Activated CD4-positive, alpha-beta T cell treated with anti-CD3 and anti-CD28 coated beads, Interleukin-2, amount 10 ng/mL, durations not matched to agents 7 days and 5 days (primary cell): ENCODE measurements at regions not wholly inside any gene's neighbourhood (a gene's known extent, or its start where the extent isn't known, plus 50 kb on each side); places are given as distances from the start of the nearest gene placed in this dataset.
"Not testable (repeated sequence)": the region's sequence is repeated elsewhere in the genome, so short reads cannot be mapped to it uniquely, and the experiment has no call there.

Experiments used
- CTCF ChIA-PET: fragments of 350-600 bp; sonication (Branson Sonifier 250); formaldehyde crosslinking; loops from one replicate; lab custom pipeline; 2021; ENCODE audit warnings: antibody characterized with exemption; lab: Charles Lee
- POLR2A ChIA-PET: fragments of 350-600 bp; sonication (Branson Sonifier 250); formaldehyde crosslinking; loops from one replicate; lab custom pipeline; 2021; ENCODE audit warnings: antibody characterized with exemption; lab: Charles Lee
- DNase-seq: peaks from one replicate; pipeline ENCODE4 v3.0.0-alpha.2; 2020
- H3K27ac Mint-ChIP-seq: one replicate; pipeline ENCODE4 v1.8.0; 2021; ENCODE audit warnings: mild to moderate bottlenecking, moderate library complexity, mixed read lengths
- H3K27me3 Mint-ChIP-seq: one replicate; pipeline ENCODE4 v1.8.0; 2021; ENCODE audit warnings: mixed read lengths
- H3K36me3 Mint-ChIP-seq: one replicate; pipeline ENCODE4 v1.8.0; 2021; ENCODE audit warnings: low read depth, mixed read lengths
- H3K4me1 Mint-ChIP-seq: one replicate; pipeline ENCODE4 v1.8.0; 2021; ENCODE audit warnings: mixed read lengths
- H3K4me3 Mint-ChIP-seq: one replicate; pipeline ENCODE4 v1.8.0; 2021; ENCODE audit warnings: mild to moderate bottlenecking, moderate library complexity, mixed read lengths
- H3K9me3 Mint-ChIP-seq: one replicate; pipeline ENCODE4 v1.8.0; 2021; ENCODE audit warnings: mixed read lengths

DNA sequence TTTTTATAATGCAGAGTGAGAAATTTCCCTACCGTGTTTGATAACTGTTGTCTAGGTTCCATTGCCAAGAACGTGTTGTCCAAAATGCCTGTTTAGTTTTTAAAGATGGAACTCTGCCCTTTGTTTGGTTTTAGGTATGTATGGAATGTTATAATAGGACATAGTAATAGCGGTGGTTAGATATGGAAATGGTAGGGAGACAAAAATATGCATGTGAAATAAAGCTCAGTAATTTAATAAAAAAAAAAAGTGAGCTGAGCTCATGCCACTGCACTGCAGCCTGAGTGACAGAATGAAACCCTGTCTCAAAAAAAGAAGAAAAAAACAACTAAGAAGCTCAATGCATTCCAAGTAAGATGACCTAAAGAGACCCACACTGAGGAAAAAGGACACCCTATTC, 72.9 kb downstream of the ZNF783 start:
- no peak overlapping the region for H3K27ac Mint-ChIP-seq
- no peaks in the 10 kb centered on the region for H3K36me3 Mint-ChIP-seq
- no peak for DNase-seq
- ChIA-PET CTCF (no interaction called here), POLR2A (no interaction called here)
- H3K9me3 Mint-ChIP-seq: peaks cover 2% of the 10 kb centered on the region
- peaks cover 17% of the 10 kb centered on the region for H3K27me3 Mint-ChIP-seq
- H3K4me3 Mint-ChIP-seq: no peak overlapping the region
- H3K4me1 Mint-ChIP-seq: no peaks in the 10 kb centered on the region

DNA sequence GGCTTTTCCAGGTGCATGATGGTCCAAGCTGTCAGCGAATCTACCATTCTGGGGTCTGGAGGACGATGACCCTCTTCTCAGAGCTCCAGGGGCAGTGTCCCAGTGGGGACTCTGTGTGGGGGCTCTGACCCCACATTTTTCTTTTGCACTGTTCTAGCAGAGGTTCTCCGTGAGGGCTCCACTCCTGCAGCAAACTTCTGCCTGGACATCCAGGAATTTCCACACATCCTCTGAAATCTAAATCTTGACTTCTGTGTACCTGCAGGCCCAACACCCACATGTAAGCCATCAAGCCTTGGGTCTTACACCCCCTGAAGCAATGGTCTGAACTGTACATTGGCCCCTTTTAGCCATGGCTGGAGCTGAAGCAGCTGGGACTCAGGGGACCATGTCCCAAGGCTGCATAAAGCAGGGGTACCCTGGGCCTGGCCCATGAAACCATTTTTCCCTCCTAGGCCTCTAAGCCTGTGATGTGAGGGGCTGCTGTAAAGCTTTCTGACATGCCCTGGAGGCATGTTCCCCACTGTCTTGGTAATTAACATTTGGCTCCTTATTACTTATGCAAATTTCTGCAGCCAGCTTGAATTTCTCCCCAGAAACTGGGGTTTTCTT, 86.9 kb downstream of the ZNF783 start:
- POLR2A ChIA-PET: no interaction called here
- H3K4me1 Mint-ChIP-seq: no peaks in the 10 kb centered on the region
- DNase-seq: no peak
- peaks cover 2% of the 10 kb centered on the region for H3K36me3 Mint-ChIP-seq
- H3K4me3 Mint-ChIP-seq: no peak overlapping the region
- H3K9me3 Mint-ChIP-seq: peaks cover 33% of the 10 kb centered on the region
- CTCF ChIA-PET: no interaction called here
- H3K27ac Mint-ChIP-seq: no peak overlapping the region
- H3K27me3 Mint-ChIP-seq: peaks cover 5% of the 10 kb centered on the region

DNA sequence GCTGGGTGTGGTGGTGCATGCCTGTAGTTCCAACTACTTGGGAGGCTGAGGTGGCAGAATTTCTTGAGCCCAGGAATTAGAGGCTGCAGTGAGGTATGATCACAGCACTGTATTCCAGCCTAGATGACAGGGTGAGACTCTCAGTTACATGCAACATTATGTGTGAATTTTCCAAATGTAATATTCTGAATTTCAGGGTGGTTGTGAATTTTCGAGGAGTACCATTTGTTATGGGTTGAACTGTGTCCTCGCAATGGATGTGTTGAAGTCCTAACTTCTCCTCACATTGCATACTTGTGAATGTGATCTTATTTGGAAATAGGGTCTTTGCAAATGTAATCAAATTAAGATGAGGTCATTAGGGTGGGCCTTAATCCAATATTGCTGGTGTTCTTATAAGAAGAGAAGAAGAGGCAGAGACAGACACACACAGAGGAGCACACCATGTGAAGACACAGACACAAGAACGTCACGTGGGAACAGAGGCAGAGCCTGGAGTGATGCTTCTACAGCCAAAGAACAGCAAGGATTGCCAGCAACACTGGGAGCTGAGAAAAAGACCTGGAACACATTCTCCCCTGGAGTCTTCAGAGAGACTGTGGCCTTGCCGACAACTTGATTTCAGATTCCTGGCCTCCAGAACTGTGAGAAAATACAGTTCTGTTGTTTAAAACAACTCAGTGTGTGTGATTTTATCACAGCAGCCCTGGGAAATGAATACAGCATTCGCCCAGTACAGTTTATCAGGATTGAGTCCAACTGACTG, 91.9 kb downstream of the ZNF783 start:
- CTCF ChIA-PET: interaction anchor here (0.7 kb wide), 1 partner anchor 54 kb away, joined by 5 read pairs; no protein-coding TSS in a partner anchor
- Mint-ChIP-seq H3K27me3 (peaks cover 2% of the 10 kb centered on the region), H3K36me3 (no peaks in the 10 kb centered on the region), H3K27ac (no peak overlapping the region), H3K4me1 (no peaks in the 10 kb centered on the region), H3K4me3 (no peak overlapping the region), H3K9me3 (peaks cover 13% of the 10 kb centered on the region)
- POLR2A ChIA-PET: no interaction called here
- DNase-seq: no peak

DNA sequence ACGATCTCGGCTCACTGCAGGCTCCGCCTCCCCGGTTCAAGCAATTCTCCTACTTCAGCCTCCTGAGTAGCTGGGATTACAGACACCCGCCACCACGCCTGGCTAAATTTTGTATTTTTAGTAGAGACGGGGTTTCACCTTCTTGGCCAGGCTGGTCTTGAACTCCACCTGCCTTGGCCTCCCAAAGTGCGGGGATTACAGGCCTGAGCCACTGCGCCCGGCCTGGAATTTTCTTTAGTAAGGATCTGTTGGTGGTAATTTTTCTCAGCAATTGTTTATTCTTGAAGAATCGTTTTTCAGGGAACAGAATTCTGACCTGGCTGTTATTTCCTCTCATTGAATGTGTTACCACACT, 93.0 kb downstream of the ZNF783 start:
- not testable (repeated sequence) for H3K4me3 Mint-ChIP-seq, DNase-seq

DNA sequence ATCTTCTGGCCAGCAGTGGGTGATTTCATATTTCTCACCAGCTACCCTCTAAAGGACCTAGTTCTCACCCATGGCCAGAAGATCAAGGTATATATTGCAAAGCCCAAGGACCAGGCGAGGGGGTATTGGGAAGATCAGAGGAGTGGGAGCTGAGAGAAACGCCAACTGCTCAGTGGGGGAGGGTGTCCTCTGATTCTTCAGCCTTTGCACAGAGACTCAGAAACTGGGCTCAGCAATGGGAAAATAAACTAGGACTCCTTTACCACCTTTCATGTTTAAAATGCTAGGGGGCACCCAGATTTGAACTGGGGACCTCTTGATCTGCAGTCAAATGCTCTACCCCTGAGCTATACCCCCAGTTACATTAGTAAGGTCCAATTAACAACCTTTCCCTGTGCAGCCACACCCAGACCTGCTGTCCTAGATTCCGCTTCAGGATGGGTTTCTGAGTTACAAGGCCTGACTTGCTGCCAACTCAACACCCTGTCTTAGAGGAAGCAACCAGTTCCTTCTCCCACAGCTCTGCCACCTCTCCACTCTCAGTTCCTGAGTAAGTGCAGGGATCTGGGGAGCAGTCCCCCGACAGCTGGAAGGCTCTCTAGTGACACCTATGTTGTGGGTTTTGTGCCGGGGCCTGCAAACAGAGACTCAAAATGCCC, 93.5 kb downstream of the ZNF783 start:
- ChIA-PET POLR2A (no interaction called here), CTCF (no interaction called here)
- no peak for DNase-seq

More for the DNA sequence above, 93.0 kb downstream of the ZNF783 start:
- H3K36me3 Mint-ChIP-seq, H3K9me3 Mint-ChIP-seq, H3K27ac Mint-ChIP-seq, H3K4me1 Mint-ChIP-seq, H3K27me3 Mint-ChIP-seq, POLR2A ChIA-PET: not testable (repeated sequence)
- CTCF ChIA-PET: interaction anchor here (0.6 kb wide), 1 partner anchor 306 kb away, joined by 3 read pairs; no protein-coding TSS in a partner anchor

DNA sequence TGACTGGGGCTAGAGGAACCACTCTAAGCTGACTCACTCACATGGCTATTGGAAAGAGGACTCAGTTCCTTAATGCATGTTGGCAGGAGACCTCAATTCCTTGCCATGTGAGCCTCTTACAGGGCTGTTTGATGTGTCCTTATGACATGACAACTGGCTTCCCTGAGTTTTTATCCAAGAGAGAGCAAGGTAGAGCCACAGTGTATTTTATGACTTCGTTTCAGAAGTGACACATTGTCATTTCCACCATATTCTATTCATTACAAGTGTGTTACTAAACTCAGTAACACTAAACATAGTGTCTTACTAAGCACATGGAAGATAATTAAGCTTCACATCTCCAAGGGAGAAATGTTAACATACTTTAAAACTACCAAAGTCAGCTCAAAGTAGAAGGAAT, 98.2 kb downstream of the ZNF777 start:
- CTCF ChIA-PET: interaction anchor here (1.5 kb wide), 1 partner anchor 12 kb away, joined by 3 read pairs; no protein-coding TSS in a partner anchor

More for the DNA sequence above, 93.5 kb downstream of the ZNF783 start:
- no peak overlapping the region for H3K4me3 Mint-ChIP-seq
- no peaks in the 10 kb centered on the region for H3K4me1 Mint-ChIP-seq
- H3K36me3 Mint-ChIP-seq: no peaks in the 10 kb centered on the region
- H3K27me3 Mint-ChIP-seq: peaks cover 4% of the 10 kb centered on the region
- no peak overlapping the region for H3K27ac Mint-ChIP-seq
- H3K9me3 Mint-ChIP-seq: peaks cover 5% of the 10 kb centered on the region

DNA sequence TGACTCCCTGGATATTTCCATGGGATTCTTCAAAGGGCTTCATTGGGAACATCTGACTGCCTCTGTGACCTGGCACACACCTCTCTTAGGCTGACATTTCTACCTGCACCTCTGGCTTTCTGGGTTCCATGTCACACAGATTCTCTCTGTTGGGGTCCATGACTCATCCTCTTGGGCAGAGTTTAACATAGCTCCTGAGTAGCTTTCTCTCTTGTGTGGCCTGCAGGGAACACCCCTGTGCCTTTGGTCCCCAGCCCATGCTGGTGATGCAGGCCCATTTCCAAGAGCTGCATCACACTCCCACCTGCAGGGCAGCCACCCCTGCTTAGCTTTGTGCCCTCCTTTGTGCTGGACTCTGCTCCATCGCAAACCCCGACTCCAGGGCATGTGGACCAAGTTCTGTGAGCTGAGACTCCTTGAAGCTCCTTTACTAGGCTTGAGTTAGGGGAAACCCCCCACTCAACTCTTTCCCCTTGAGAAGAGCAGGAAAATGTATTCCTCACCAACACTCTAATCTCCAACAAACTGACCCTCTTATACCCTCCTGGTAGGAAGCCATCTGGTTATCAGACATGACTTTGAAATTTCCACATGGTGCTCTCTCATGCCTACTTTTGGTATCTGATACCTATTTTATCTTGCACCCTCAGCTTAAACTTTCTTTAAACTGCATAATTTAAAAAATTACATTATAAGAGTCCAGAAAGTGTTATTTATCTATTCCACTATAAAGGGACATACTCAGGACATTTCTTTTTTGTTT, 93.3 kb downstream of the ZNF777 start:
- H3K27ac Mint-ChIP-seq: no peak overlapping the region
- no peaks in the 10 kb centered on the region for H3K4me1 Mint-ChIP-seq
- peaks cover 10% of the 10 kb centered on the region for H3K27me3 Mint-ChIP-seq
- DNase-seq: no peak
- no peaks in the 10 kb centered on the region for H3K36me3 Mint-ChIP-seq
- peaks cover 18% of the 10 kb centered on the region for H3K9me3 Mint-ChIP-seq
- ChIA-PET POLR2A (no interaction called here), CTCF (interaction anchor here (0.9 kb wide), 1 partner anchor 60 kb away, joined by 4 read pairs; no protein-coding TSS in a partner anchor)
- no peak overlapping the region for H3K4me3 Mint-ChIP-seq

More for the DNA sequence above, 98.2 kb downstream of the ZNF777 start:
- no peaks in the 10 kb centered on the region for H3K4me1 Mint-ChIP-seq
- no peak for DNase-seq
- POLR2A ChIA-PET: interaction anchor here (0.5 kb wide), 1 partner anchor 23 kb away, joined by 3 read pairs; no protein-coding TSS in a partner anchor
- no peaks in the 10 kb centered on the region for H3K36me3 Mint-ChIP-seq
- H3K9me3 Mint-ChIP-seq: peaks cover 17% of the 10 kb centered on the region
- H3K4me3 Mint-ChIP-seq: no peak overlapping the region
- H3K27me3 Mint-ChIP-seq: peaks cover 20% of the 10 kb centered on the region
- no peak overlapping the region for H3K27ac Mint-ChIP-seq

DNA sequence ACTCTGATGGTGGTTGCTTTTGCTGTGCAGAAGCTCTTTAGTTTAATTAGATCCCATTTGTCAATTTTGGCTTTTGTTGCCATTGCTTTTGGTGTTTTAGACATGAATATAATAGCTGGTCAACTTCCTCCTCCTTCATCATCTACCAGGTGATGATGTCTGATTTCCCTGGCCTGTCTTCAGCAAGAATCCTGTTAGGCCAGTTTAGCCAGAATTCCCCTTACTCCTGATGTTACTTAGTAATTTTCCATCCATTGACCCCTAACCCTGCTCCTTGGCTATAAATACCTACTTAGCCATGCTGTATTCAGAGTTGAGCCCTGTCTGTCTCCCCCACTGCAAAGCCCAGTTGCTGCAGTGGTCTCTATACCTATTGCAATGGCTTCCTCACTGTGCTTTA, 91.4 kb downstream of the ZNF777 start:
- Mint-ChIP-seq H3K4me3 (no peak overlapping the region), H3K27me3 (peaks cover 10% of the 10 kb centered on the region), H3K9me3 (peaks cover 24% of the 10 kb centered on the region), H3K4me1 (no peaks in the 10 kb centered on the region), H3K36me3 (no peaks in the 10 kb centered on the region), H3K27ac (no peak overlapping the region)
- ChIA-PET CTCF (no interaction called here), POLR2A (no interaction called here)
- no peak for DNase-seq

DNA sequence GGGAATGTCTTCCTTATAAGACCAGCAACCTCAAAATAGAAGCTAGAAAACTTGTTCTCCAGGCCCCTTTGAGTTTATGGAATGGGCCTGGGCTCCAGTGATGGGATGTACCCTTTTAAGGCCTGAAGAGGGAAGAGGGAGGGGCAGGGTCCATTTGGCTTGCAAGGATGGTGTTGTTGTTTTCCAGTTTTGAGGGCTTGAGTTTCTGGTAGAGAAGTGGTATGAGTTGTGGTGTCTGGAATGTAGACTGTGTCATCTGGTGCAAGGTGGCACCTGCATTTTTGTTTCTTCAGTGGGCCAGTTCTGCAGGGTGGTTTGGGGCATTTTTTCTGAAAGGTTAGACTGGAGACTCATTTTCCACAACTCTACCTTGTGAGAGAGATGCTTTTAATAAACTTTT, 90.1 kb downstream of the ZNF777 start:
- POLR2A ChIA-PET: no interaction called here
- H3K36me3 Mint-ChIP-seq: no peaks in the 10 kb centered on the region
- peaks cover 13% of the 10 kb centered on the region for H3K27me3 Mint-ChIP-seq
- H3K27ac Mint-ChIP-seq: no peak overlapping the region
- H3K4me1 Mint-ChIP-seq: no peaks in the 10 kb centered on the region
- CTCF ChIA-PET: interaction anchor here (1.6 kb wide), 1 partner anchor 12 kb away, joined by 3 read pairs; no protein-coding TSS in a partner anchor
- no peak overlapping the region for H3K4me3 Mint-ChIP-seq
- no peak for DNase-seq
- peaks cover 26% of the 10 kb centered on the region for H3K9me3 Mint-ChIP-seq

DNA sequence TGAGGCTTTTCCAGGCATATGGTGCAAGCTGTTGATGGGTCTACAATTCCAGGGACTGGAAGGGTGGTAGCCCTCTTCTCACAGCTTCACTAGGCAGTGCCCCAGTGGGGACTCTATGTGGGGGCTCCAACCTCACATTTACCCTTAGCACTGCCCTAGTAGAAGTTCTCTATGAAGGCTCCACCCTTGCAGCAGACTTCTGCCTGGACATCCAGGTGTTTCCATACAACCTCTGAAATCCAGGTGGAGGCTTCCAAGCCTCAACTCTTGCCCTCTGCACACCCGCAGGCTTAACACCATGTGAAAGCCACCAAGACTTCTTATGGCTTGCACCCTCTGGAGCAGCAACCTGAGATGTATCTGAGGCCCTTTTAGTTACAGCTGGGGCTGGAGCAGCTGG, 87.8 kb downstream of the ZNF777 start:
- DNase-seq: no peak
- Mint-ChIP-seq H3K36me3 (no peaks in the 10 kb centered on the region), H3K27me3 (peaks cover 7% of the 10 kb centered on the region), H3K27ac (no peak overlapping the region), H3K4me1 (no peaks in the 10 kb centered on the region), H3K4me3 (no peak overlapping the region), H3K9me3 (peaks cover 23% of the 10 kb centered on the region)
- ChIA-PET POLR2A (no interaction called here), CTCF (no interaction called here)

DNA sequence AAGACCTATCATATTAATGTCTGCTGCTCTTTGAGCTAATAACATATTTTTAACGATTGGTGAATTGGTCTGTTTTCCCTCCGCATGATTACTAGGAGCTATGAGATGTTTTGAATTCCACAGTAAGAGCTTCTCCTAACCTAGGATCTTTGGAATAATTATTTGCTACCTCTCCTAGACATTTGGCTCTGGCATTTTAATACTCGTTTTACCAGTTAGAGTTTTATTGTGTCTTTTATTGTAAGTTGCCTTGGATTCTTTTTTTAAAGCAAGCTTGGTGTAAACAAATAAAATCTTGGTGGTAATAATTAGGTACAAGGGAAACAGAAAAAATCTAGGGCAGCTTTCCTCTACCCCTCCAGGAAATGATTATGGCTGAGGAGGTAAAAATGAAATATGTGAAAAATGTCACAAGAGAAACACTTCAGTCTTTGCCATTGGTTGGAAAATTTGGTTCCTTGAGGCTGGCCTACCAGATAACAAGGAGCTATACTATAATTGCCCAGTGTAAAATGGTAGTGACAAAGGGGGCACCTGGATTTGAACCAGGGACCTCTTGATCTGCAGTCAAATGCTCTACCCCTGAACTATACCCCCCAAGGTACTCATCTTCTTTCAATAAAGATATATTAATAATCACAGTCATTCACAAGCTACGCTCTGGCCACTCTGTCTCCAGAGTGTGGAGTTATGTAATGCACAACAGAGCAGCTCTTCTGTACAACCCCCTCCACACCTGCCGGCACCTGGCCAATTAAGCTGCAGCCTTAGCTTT, 85.4 kb downstream of the ZNF777 start:
- Mint-ChIP-seq H3K9me3 (peaks cover 31% of the 10 kb centered on the region), H3K27me3 (peaks cover 10% of the 10 kb centered on the region)

DNA sequence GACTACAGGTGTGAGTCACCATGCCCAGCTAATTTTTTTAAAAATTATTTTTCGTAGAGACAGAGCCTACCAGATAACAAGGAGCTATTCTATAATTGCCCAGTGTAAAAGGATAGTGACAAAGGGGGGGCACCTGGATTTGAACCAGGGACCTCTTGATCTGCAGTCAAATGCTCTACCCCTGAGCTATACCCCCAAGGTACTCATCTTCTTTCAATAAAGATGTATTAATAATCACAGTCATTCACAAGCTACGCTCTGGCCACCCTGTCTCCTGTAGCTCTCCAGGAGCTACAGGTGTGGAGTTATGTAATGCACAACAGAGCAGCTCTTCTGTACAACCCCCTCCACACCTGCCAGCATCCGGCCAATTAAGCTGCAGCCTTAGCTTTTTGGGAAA, 83.5 kb downstream of the ZNF777 start:
- no peak overlapping the region for H3K4me3 Mint-ChIP-seq
- H3K9me3 Mint-ChIP-seq: peaks cover 24% of the 10 kb centered on the region
- H3K27me3 Mint-ChIP-seq: peaks cover 12% of the 10 kb centered on the region
- ChIA-PET CTCF (no interaction called here), POLR2A (no interaction called here)
- H3K4me1 Mint-ChIP-seq: no peaks in the 10 kb centered on the region
- H3K27ac Mint-ChIP-seq: no peak overlapping the region
- no peak for DNase-seq
- no peaks in the 10 kb centered on the region for H3K36me3 Mint-ChIP-seq

More for the DNA sequence above, 85.4 kb downstream of the ZNF777 start:
- H3K4me1 Mint-ChIP-seq: no peaks in the 10 kb centered on the region
- DNase-seq: no peak
- ChIA-PET CTCF (interaction anchor here (0.6 to 1.5 kb wide), 4 partner anchors 11 to 48 kb away, joined by 3 to 4 read pairs (median 3); no protein-coding TSS in a partner anchor), POLR2A (no interaction called here)
- no peak overlapping the region for H3K27ac Mint-ChIP-seq
- no peaks in the 10 kb centered on the region for H3K36me3 Mint-ChIP-seq
- H3K4me3 Mint-ChIP-seq: no peak overlapping the region
